GM19328 (cell line): ENCODE measurements at regions not wholly inside any gene's neighbourhood (a gene's known extent, or its start where the extent isn't known, plus 50 kb on each side); places are given as distances from the start of the nearest gene placed in this dataset.
"Not testable (repeated sequence)": the region's sequence is repeated elsewhere in the genome, so short reads cannot be mapped to it uniquely, and the experiment has no call there.

ENCODE experiments used
- ATAC-seq: cut with Tn5 transposase; IDR thresholded peaks from one replicate; pipeline ENCODE4 v1.9.1; 2021; ENCODE audit warnings: mild to moderate bottlenecking, moderate library complexity; ENCODE audit not compliant: unreplicated experiment

- no peak for ATAC-seq
Observed at GRCh38 chr6:67165606-67166005, 1458.6 kb upstream of the EYS start.

- no peak for ATAC-seq
Observed at GRCh38 chr6:67160820-67161219, 1453.8 kb upstream of the EYS start.

GRCh38 chr6:67141005-67141404 lies 1434.0 kb upstream of the EYS start:
- ATAC-seq = no peak

GRCh38 chr6:67133973-67134372 lies 1426.9 kb upstream of the EYS start:
- ATAC-seq = no peak

GRCh38 chr6:67131827-67132226 lies 1424.8 kb upstream of the EYS start:
- ATAC-seq = no peak

- no peak for ATAC-seq
Observed at GRCh38 chr6:67129780-67130179, 1422.8 kb upstream of the EYS start.

GRCh38 chr6:67127041-67127440 lies 1420.0 kb upstream of the EYS start:
- no peak for ATAC-seq

- ATAC-seq = no peak
Observed at GRCh38 chr6:67121115-67121514, 1414.1 kb upstream of the EYS start.

- ATAC-seq = no peak
Observed at GRCh38 chr6:67112120-67112519, 1405.1 kb upstream of the EYS start.

- ATAC-seq = no peak
Observed at GRCh38 chr6:67102743-67103142, 1395.7 kb upstream of the EYS start.

GRCh38 chr6:67095618-67096226 lies 1388.7 kb upstream of the EYS start:
- not testable (repeated sequence) for ATAC-seq

GRCh38 chr6:67094431-67094946 lies 1387.5 kb upstream of the EYS start:
- no peak for ATAC-seq

- ATAC-seq = no peak
Observed at GRCh38 chr6:67073938-67074337, 1366.9 kb upstream of the EYS start.

- ATAC-seq = no peak
Observed at GRCh38 chr6:67068781-67069180, 1361.8 kb upstream of the EYS start.

- ATAC-seq = no peak
Observed at GRCh38 chr6:67064323-67064722, 1357.3 kb upstream of the EYS start.

GRCh38 chr6:67047996-67048395 lies 1341.0 kb upstream of the EYS start:
- ATAC-seq = no peak

- no peak for ATAC-seq
Observed at GRCh38 chr6:67045076-67045475, 1338.0 kb upstream of the EYS start.

GRCh38 chr6:67031451-67031850 lies 1324.4 kb upstream of the EYS start:
- ATAC-seq = no peak

- no peak for ATAC-seq
Observed at GRCh38 chr6:67030861-67031260, 1323.8 kb upstream of the EYS start.

- no peak for ATAC-seq
Observed at GRCh38 chr6:67016921-67017460, 1310.0 kb upstream of the EYS start.

- no peak for ATAC-seq
Observed at GRCh38 chr6:67011441-67011840, 1304.4 kb upstream of the EYS start.

GRCh38 chr6:67009818-67010217 lies 1302.8 kb upstream of the EYS start:
- ATAC-seq = no peak

- ATAC-seq = no peak
Observed at GRCh38 chr6:67003844-67004243, 1296.8 kb upstream of the EYS start.
